SKM-1 treated with dmso at 0.1 percent for 144 hours (cell line): ENCODE measurements at regions not wholly inside any gene's neighbourhood (a gene's known extent, or its start where the extent isn't known, plus 50 kb on each side); places are given as distances from the start of the nearest gene placed in this dataset.

ENCODE experiments used
- DNase-seq: peaks from one replicate; lab custom pipeline; 2025; ENCODE audit not compliant: unreplicated experiment; lab: John Stamatoyannopoulos, UW

DNA sequence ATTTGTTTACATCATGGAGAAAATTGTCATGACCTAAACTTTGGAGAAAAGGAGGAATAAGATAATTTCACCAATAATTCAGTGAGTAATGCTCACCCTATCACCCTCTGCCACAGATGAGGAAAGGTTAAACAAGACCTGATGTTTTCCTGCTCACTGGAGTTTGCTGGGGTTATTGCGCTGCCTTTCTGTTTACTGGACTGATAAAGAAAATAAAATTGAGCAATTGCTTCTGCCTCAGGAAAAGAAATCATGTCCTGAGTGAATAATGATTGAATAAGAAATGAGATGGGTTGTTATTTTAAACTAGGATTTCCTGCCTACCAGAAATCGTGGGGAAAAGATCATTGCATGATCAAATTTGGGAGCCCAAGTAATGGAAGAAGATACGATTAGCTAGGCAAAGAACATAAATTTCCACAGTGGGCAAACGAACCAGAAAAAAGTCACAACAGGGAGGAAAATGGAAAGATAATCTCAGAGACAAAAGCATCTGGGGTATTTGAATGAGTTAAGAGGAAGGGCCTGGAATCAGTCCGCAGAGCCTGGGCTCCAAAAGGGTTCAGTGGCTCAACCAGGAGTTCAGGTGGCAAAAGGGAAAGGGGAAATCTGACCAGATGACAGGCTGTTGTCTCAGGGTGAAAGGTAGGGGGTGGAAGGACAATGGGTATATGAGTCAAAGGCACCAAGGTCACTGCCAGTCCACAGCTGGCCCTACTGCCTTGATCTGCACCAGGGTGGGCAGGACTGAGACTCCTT lies 146.8 kb downstream of the FAM43A start:
- DNase-seq, result no peak

DNA sequence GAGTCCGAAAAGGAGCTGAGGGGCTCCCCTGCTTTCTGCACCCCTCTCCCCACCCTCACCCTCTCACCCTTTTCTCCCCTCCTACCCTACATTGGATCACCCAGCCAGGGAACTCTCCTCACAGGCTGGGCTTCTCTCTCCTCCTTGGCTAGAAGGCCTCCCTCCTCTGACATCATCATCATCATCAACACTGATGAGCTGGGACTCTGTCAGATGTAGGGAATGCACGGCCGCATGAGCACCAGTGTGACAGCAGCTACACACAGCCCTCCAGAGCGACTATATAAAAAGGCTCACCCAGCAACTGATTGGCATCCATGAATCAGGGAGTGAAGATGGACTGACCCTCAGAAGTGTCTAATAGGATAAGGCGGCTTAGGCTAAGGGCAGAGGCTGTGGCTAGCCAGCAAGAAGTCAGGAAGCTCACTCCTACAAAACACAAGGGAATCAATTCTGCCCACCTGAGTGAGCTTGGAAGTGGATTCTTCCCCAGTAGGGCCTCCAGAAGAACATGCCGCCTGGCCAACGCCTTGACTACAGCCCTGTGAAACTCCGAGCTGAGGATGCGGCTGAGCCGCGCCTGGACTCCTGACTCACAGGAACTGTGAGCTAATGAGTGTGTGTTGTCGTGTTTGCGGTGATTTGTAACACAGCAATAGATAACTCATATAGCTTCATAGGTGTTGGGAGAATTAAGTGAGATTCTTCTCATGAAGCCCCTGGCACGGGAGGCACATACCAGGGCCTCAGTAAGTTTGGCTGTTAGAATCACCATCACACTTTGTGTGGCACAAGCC lies 147.6 kb downstream of the FAM43A start:
- no peak for DNase-seq

- DNase-seq, result no peak
These were observed 151.0 kb downstream of the FAM43A start for GRCh38 chr3:194836661-194837060.

- DNase-seq, result no peak
These were observed 151.9 kb downstream of the FAM43A start for GRCh38 chr3:194837457-194838127.

GRCh38 chr3:194838236-194838635 lies 152.6 kb downstream of the FAM43A start:
- no peak for DNase-seq

GRCh38 chr3:194840661-194841514 lies 155.2 kb downstream of the FAM43A start:
- no peak for DNase-seq

GRCh38 chr3:194841515-194841841 lies 155.8 kb downstream of the FAM43A start:
- DNase-seq, result no peak

DNA sequence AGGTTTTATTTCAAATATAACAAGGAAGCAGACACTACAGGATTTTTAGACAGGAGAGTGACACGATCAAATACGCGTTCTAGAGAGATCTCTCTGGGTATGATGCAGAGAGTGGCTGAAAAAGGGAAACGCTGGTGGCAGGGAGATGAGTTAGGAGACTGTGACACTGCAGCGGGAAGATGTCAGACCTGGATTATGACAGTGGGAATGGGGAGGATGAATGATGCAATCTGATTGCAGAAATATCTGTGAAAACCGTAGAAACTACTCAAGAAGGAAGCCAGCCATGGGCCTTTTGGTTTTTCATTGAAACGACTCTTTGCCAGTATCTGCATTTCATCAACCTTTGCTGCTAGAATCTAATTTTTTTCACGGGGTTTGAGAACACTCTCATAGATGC lies 157.9 kb downstream of the FAM43A start:
- DNase-seq, result peak; percentile 64

DNA sequence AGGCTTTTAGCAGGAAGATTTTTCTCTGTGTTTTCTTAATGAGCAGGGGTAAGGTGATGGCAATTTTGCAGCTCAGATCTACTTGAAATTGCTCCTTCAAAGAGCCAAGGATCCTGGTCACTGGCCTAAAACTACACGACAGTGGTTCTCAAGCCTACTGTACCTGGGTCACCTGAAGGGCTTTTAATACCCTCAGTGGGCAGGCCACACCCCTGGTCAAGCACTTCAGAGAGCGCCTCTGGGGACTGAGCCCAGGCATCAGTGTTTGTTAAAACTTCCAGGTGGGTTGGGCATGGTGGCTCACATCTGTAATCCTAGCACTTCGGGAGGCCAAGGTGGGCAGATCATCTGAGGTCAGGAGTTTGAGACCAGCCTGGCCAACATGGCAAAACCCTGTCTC lies 158.4 kb downstream of the FAM43A start:
- DNase-seq, result no peak

DNA sequence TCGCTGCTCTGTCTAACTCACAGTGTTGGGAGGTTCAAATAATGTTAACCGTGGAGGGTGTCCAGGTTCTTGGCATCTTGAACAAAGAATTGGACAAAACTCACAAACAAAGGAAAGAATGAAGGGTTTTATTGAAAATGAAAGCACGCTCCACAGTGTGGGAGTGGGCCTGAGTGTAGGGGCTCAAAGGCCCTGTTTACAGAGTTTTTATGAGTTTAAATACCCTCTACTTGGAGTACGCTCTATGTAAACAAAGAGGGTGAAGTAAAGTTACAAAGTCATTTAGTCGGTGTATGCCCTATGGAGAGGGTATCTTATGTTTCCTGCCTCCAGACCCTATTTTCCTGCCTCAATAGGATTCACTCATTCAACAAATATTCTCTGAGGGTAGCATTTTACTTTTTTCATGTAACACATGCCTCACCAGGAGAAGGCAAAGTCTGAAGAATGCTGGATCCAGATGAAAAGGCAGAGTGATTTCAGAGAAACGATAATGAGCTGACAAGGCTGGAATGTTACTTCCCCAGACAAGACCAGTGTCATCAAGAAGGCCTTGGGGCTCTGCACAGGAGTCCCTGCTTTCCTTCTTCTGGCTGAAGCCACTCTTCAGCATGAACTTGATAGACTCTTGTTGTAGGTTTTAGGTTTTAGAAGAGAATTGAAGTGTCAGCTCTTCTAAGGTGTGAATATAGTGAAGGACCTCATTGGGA lies 163.6 kb downstream of the FAM43A start:
- no peak for DNase-seq

DNA sequence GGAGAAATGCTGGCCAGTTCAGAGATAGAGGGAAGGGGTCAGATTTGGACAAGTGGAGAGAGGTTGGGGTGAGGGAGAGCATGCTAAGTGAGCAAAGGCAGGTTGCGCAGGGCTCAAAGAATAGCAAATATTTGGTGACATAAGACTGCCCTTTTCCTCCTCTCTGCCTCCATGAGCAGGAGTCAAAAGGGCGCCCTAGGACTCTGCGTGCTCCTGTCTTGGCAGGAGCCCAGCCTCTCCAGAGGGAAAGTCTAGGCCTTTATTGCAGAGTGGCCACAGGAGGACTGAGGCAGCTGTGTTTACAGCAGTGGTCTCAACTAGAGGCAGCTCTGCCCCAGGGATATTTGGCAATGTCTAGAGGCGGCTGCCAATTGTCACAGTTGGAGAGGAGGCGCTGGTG lies 165.6 kb downstream of the FAM43A start:
- DNase-seq, result no peak

GRCh38 chr3:194851941-194852340 lies 166.3 kb downstream of the FAM43A start:
- DNase-seq, result no peak

- DNase-seq, result no peak
These were observed 166.7 kb downstream of the FAM43A start for GRCh38 chr3:194852345-194852744.

GRCh38 chr3:194852831-194853508 lies 167.3 kb downstream of the FAM43A start:
- DNase-seq, result no peak

DNA sequence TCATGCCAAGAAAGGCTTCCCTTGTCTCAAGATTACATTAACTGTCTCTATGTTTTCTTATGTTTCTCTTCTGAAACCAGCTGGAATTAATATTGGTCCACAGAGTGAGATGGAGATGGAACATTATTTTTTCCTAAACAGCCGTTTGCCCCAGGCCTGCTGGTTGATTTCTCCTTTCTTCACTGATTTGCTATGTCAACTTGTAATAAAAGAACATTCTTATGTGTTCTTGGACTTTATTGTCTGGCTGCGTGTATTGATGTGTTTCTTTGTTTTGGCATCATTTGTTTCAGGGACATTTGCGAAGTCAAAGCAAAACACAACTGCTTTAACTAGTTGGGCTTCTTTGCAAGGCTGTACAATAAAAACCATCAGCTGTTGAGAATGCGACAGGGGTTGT lies 168.5 kb downstream of the FAM43A start:
- DNase-seq, result no peak

- peak; percentile 72 for DNase-seq
These were observed 169.1 kb downstream of the FAM43A start for GRCh38 chr3:194854659-194855390.

- no peak for DNase-seq
These were observed 170.6 kb downstream of the FAM43A start for GRCh38 chr3:194856296-194856695.

DNA sequence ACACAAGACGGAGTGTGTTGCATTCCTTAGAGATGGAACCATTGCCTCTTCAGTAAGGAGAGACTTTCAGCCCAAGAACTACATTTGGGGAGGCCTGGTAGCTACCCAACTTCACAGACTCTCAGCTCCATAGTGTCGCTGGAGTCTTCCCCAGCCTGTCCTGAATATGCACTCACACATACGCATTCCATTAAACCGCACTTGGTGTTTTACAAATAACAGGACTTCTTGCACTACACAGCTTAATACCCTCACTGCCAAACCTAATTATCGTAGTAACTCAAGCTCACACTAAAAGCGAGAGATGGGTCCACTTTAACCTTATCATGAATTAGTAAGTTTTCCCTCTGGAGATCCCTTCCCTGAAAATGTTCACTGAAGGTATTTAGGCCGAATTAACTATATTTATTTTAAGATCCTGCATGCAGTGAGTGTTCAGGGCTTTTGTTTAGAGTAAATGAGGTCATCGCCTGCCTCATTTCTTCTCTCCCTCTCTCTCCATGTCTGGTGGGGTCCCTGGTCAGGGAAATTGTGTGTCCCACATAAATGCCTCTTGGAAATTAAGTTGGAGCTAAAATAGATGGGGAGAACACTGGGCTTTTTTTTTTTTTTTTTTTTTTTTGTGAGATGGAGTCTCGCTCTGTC lies 171.9 kb downstream of the FAM43A start:
- DNase-seq, result no peak

DNA sequence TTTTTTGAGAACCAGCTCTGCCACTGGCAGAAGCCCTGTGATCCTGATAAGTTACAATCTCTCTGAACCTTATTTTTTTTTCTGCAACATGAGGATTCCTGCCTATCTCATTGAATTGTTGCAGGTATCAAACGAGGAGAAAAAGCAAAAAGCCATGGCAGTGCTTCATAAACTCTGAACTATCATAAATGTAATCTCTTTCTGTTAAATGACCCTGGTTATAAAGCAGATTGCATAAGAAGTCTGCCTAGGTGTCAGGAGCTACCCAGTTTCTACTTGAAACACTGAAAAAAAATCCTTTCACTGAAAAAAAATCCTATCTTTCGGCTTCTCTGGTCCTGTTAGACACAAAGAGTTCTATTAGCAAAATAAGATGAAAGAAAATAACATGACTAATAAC lies 172.7 kb downstream of the FAM43A start:
- DNase-seq, result no peak
